Activated CD8-positive, alpha-beta T cell treated with anti-CD3 and anti-CD28 coated beads for 36 hours (primary cell): ENCODE measurements at regions not wholly inside any gene's neighbourhood (a gene's known extent, or its start where the extent isn't known, plus 50 kb on each side); places are given as distances from the start of the nearest gene placed in this dataset.
"Not testable (repeated sequence)": the region's sequence is repeated elsewhere in the genome, so short reads cannot be mapped to it uniquely, and the experiment has no call there.

Experiments used
- ATAC-seq: fragments of 200-7000 bp; cut with Tn5 transposase; one replicate; pipeline ENCODE4 v1.10.0; 2021; ENCODE audit warnings: mild to moderate bottlenecking, moderate library complexity
- CTCF ChIA-PET: fragments of 350-600 bp; sonication (Branson Sonifier 250); formaldehyde crosslinking; loops from one replicate; lab custom pipeline; 2021; ENCODE audit warnings: antibody characterized with exemption; lab: Charles Lee
- POLR2A ChIA-PET: fragments of 350-600 bp; sonication (Branson Sonifier 250); formaldehyde crosslinking; loops from one replicate; lab custom pipeline; 2021; ENCODE audit warnings: antibody characterized with exemption; lab: Charles Lee
- DNase-seq: peaks from one replicate; pipeline ENCODE4 v3.0.0-alpha.2; 2020
- H3K27ac Mint-ChIP-seq: one replicate; pipeline ENCODE4 v1.8.0; 2021; ENCODE audit warnings: mild to moderate bottlenecking, mixed read lengths
- H3K27me3 Mint-ChIP-seq: one replicate; pipeline ENCODE4 v1.8.0; 2021; ENCODE audit warnings: mixed read lengths
- H3K36me3 Mint-ChIP-seq: one replicate; pipeline ENCODE4 v1.8.0; 2021; ENCODE audit warnings: low read depth, mixed read lengths
- H3K4me1 Mint-ChIP-seq: one replicate; pipeline ENCODE4 v1.8.0; 2021; ENCODE audit warnings: low read depth, mixed read lengths
- H3K4me3 Mint-ChIP-seq: one replicate; pipeline ENCODE4 v1.8.0; 2021; ENCODE audit warnings: mild to moderate bottlenecking, moderate library complexity, mixed read lengths
- H3K9me3 Mint-ChIP-seq: one replicate; pipeline ENCODE4 v1.8.0; 2021; ENCODE audit warnings: mixed read lengths
- CTCF ChIP-seq: fragments of 200-600 bp; IDR thresholded peaks from one replicate; pipeline ENCODE4 v1.8.0; 2022; ENCODE audit warnings: antibody characterized with exemption, mild to moderate bottlenecking
- intact Hi-C: fragments of 100-400 bp; cut with micrococcal nuclease; formaldehyde crosslinking; loops from one replicate; pipeline ENCODE4 v1.10.0; 2022

GRCh38 chrY:7792431-7792830 is 880.9 kb upstream of the AMELY start:
- no peak overlapping the region for H3K4me3 Mint-ChIP-seq
- no peaks in the 10 kb centered on the region for H3K4me1 Mint-ChIP-seq
- H3K36me3 Mint-ChIP-seq = no peaks in the 10 kb centered on the region
- intact Hi-C loops = no loop called here
- ChIA-PET CTCF (no interaction called here), POLR2A (no interaction called here)
- H3K9me3 Mint-ChIP-seq = no peaks in the 10 kb centered on the region
- H3K27me3 Mint-ChIP-seq = peaks cover 3% of the 10 kb centered on the region
- no peak for ATAC-seq
- no peak overlapping the region for H3K27ac Mint-ChIP-seq
- TF ChIP-seq CTCF = no peak
- no peak for DNase-seq

GRCh38 chrY:7781501-7781900 is 869.9 kb upstream of the AMELY start:
- H3K9me3 Mint-ChIP-seq = no peaks in the 10 kb centered on the region
- no peak overlapping the region for H3K4me3 Mint-ChIP-seq
- no peaks in the 10 kb centered on the region for H3K36me3 Mint-ChIP-seq
- no peaks in the 10 kb centered on the region for H3K4me1 Mint-ChIP-seq
- no peak for DNase-seq
- ChIA-PET CTCF (no interaction called here), POLR2A (no interaction called here)
- no peak overlapping the region for H3K27ac Mint-ChIP-seq
- no peak for TF ChIP-seq CTCF
- intact Hi-C loops = no loop called here
- ATAC-seq = no peak
- H3K27me3 Mint-ChIP-seq = no peaks in the 10 kb centered on the region

GRCh38 chrY:7775436-7775835 is 863.9 kb upstream of the AMELY start:
- CTCF ChIA-PET, H3K4me3 Mint-ChIP-seq, H3K36me3 Mint-ChIP-seq, DNase-seq, H3K27me3 Mint-ChIP-seq, intact Hi-C loops, ATAC-seq, H3K9me3 Mint-ChIP-seq, H3K27ac Mint-ChIP-seq, POLR2A ChIA-PET, H3K4me1 Mint-ChIP-seq: not testable (repeated sequence)

- no peak for ATAC-seq
- Mint-ChIP-seq H3K27me3 (no peaks in the 10 kb centered on the region), H3K4me3 (no peak overlapping the region), H3K9me3 (no peaks in the 10 kb centered on the region), H3K27ac (no peak overlapping the region), H3K4me1 (no peaks in the 10 kb centered on the region), H3K36me3 (no peaks in the 10 kb centered on the region)
- intact Hi-C loops = no loop called here
- no peak for TF ChIP-seq CTCF
- no peak for DNase-seq
- ChIA-PET CTCF (no interaction called here), POLR2A (no interaction called here)
These were observed 860.2 kb upstream of the AMELY start for GRCh38 chrY:7771771-7772170.

- TF ChIP-seq CTCF = no peak
- no peak overlapping the region for H3K4me3 Mint-ChIP-seq
- POLR2A ChIA-PET = no interaction called here
These were observed 858.3 kb upstream of the AMELY start for GRCh38 chrY:7769790-7770375.

GRCh38 chrY:7768901-7769300 is 857.3 kb upstream of the AMELY start:
- Mint-ChIP-seq H3K4me3 (no peak overlapping the region), H3K4me1 (no peaks in the 10 kb centered on the region), H3K36me3 (no peaks in the 10 kb centered on the region), H3K27me3 (no peaks in the 10 kb centered on the region), H3K27ac (no peak overlapping the region), H3K9me3 (no peaks in the 10 kb centered on the region)
- intact Hi-C loops = no loop called here
- ChIA-PET POLR2A (no interaction called here), CTCF (no interaction called here)
- no peak for DNase-seq
- no peak for TF ChIP-seq CTCF
- ATAC-seq = no peak

More at GRCh38 chrY:7769790-7770375, 858.3 kb upstream of the AMELY start:
- CTCF ChIA-PET = no interaction called here
- no peak overlapping the region for H3K27ac Mint-ChIP-seq
- no peaks in the 10 kb centered on the region for H3K27me3 Mint-ChIP-seq
- intact Hi-C loops = no loop called here
- H3K36me3 Mint-ChIP-seq = no peaks in the 10 kb centered on the region
- no peak for ATAC-seq
- DNase-seq = no peak
- no peaks in the 10 kb centered on the region for H3K9me3 Mint-ChIP-seq
- H3K4me1 Mint-ChIP-seq = no peaks in the 10 kb centered on the region
